ENCODE measurements at regions not wholly inside any gene's neighbourhood (a gene's known extent, or its start where the extent isn't known, plus 50 kb on each side); places are given as distances from the start of the nearest gene placed in this dataset.
A peak's percentile ranks its signal among the peaks of the same experiment; 100 is the strongest.
"Not testable (repeated sequence)": the region's sequence is repeated elsewhere in the genome, so short reads cannot be mapped to it uniquely, and the experiment has no call there.

DNA sequence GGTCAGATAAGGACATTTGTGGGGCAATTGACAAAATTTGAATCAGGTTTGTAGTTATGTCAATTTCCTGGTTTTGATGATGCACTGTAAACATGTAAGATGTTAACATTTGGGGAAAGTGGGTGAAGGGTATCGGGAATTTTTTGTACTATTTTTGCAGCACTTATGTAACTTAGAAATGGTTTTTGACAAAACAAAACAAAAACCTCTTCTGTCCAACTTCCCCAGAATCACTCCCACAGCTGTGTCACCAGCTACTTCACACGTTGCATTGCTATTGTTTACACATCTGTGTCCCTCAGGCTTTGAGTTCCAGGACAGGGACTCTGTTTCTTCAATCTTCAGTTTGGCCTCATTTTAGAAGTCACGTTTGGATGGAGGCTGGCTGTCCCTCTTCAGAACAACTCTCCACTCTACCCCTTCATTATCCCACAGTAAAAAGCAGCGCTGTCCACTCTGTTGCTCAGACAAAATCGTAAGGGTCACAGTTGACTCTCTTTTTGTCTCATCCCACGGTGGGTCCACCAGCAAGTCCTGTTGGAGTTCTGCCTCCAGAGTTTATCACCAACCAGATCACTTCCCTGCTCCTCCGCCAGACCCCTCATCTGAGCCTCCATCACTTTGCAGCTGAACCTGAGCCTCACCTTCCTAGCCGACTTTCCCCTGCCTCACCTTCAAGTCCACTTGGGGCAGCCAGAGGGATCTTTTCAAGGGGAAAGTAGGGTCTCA lies 63.2 kb downstream of the NENF start:
- intact Hi-C loops (cut with DNase I): no loop called here
- DNase-seq: peak in 1 of 10 donors; percentile 33

DNA sequence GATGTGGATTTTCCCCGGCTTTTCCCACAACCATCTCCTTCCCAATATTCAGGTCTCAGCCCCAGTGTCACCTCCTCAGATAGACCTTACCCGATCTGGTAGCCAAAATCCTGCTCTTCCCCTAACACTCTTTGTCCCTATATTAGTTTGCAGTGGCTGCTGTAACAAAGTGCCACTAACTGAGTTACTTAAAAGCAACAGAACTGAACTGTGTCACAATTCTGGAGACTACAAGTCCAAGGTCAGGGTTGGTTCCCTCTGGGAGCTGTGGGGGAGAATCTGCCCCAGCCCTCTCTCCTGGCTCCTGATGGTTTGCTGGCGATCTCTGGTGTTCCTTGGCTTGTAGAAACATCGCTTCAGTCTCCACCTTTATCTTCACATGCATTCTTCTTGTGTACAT lies 64.0 kb downstream of the NENF start:
- no peak for DNase-seq
- intact Hi-C loops (cut with DNase I): no loop called here

DNA sequence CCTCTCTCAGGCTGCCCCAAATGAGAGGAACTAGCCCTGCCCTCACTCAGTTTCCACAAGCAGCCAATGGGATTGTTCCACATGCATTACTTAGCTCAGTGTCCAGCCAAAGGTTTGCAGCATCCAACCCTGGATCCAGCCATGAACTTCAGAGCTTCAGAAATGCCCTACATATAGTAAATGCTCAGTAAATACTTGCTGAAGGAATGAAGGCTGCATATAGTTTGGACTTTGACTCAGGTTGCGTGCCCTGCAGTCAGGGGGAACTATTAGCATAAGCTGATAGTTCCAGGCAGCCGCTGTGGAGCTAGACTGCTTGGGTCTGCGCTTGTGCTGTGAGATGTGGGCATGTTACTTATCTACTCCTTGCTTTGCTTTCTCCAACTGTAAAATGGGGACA lies 64.8 kb downstream of the NENF start:
- intact Hi-C loops (cut with DNase I): no loop called here

DNA sequence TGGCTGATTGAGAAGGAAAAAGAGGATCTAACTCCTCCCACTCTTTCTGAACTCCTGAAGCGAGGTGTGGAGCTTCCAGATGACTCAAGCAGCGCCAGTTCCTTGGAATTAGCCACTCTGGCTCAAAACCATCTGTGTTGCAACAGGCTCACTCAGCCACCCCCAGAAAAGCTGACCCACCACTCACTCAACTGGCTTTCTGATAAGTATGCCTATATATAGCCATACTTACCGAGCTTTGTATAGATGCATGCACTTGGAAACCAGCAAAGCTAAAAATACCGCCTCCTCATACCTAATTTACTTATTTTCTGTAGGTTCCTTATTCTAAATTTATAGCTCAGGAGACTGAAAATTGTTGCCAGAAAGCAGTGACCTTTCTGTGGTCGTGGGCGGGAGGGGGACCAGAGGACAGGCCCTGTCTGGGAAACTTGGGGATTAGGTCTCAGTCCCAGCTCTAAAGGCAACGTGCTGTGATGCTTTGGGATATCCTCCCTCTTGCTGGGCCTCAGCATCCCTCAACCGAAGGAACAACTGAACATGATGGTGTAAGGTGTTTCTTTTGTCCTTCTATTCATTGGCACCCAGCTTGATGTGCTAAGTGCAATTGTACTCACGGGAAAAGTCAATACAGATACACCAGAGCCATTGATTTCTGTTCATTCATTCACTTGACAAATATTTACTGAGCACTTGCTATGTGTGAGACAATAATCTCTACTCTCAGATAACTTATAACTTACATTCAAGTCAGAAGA lies 65.7 kb downstream of the NENF start:
- peak in 2 of 10 donors; percentile 29 to 61 for DNase-seq
- intact Hi-C loops (cut with DNase I): no loop called here

More for the DNA sequence above, 64.8 kb downstream of the NENF start:
- no peak for DNase-seq

DNA sequence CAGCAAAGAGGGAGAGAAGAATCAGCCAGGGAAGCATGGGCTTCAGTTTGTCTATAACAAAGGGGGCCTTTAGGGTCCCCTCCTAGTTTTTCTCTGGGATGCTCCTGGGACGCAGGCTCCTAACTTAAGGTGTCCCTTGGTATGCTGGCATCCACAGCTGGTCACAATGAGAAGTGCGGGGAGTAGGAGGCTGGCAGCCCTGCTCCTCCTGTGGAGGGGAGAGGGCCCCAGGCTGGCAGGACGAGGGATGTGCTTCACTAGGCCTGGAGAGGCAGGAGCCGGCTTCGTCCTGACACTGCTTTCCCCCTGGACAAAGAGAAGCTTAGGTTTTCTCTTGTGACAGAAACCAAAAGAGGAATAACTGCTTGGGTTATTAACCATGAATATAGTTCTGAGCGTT lies 67.6 kb downstream of the NENF start:
- intact Hi-C loops (cut with DNase I): no loop called here
- no peak for DNase-seq

DNA sequence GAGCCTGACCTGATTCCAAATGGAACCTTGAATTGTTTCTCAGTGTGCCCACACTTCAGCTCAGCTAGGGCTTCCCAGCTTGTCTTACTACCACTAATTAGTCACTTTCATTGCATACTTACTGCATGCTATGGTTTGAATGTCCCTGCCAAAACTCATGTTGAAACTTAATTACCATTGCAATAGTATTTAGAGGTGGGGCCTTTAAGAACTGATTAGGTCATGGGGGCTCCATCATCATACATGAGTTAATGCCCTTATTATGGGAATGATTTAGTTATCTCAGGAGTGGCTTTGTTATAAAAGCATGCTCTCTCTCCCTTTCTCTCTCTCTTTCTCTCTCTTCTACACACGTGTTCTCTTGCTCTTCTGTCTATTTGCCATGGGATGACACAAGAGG lies 68.3 kb downstream of the NENF start:
- intact Hi-C loops (cut with DNase I): no loop called here
- no peak for DNase-seq

DNA sequence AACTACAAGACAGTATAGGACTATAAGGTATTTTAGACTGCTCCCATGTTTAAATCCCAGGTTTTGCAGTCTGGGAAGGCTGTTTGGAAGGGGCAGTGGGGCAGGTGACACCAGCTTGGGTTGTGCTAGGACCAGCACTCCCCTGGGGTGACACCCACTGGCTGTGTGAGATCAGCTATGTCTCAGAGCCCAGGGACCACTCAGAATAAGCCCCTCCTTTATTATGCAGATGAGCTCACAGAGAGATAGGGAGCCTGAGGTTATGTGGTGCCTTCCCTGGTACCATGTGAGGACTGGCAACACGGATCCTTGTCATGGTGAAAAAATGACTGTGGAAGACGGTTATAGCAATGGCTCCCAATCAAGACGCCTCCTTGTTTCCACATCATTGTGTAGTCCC lies 71.0 kb downstream of the NENF start:
- intact Hi-C loops (cut with DNase I): no loop called here
- no peak for DNase-seq

DNA sequence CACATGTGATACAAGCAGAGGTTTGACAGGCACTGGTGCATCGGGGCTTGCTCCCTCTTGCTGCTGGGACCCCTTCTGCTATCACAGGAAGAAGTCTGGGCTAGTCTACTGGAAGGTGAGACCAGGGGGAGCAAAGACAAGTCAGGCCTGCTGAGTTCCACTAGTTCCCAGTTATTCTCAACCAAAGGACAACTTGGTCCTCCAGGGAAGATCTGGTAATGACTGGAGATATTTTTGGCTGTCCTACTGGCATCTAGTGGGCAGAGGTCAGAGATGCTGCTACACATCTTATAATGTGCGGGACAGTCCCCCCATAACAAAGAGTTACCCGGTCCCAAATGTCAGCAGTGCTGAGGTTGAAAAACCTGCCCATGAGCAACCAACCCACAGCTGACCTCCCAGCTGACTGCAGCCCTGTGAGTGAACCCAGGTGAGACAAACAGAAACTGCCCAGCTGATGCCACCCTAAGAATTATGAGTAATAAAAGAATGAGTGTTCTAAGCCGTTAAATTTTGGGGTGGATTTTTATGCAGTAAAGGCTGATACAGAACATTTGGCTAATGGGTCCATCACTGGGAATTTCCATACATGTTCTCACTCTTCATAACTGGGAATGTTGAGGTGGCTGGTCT lies 71.6 kb downstream of the NENF start:
- DNase-seq: no peak
- intact Hi-C loops (cut with DNase I): no loop called here

DNA sequence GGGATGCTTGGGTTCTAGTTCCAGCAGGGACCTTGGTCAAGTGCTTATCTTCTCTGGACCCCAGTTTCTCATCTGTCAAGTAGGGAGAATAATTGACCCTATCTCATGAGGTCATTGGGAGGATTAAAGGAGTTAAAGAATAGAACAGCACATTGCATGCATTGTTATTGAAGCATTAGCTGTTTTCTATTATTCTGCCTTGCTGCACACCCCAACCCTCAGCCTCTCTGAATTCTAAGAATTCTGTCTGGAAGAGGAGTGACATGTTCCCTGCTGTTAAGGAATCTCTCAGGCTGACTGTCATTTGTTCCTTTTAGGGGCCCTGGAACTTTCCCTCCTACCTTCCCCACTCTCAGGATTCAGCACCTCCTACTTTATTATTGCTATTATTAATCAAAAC lies 73.9 kb downstream of the NENF start:
- no peak for DNase-seq
- intact Hi-C loops (cut with DNase I): no loop called here

DNA sequence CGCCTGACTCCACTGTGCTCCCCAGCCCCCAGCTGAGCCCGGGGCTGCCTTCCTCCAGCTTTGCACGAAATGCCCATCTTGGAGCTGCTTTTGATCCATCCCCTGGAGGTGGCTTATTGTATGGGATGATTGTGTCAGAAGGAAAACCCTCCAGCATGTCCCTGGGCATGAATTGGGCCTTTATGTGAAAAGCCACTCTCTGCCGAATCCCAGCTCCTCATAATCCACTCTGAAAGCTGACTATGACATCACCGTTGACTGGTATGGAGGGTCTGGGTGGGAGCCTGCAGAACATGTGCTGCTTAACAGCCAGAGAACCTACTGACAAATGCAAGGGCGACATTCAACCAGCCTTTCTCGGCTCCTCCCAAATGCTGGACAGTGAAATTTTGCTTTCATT lies 74.6 kb downstream of the NENF start:
- intact Hi-C loops (cut with DNase I): no loop called here
- DNase-seq: no peak

DNA sequence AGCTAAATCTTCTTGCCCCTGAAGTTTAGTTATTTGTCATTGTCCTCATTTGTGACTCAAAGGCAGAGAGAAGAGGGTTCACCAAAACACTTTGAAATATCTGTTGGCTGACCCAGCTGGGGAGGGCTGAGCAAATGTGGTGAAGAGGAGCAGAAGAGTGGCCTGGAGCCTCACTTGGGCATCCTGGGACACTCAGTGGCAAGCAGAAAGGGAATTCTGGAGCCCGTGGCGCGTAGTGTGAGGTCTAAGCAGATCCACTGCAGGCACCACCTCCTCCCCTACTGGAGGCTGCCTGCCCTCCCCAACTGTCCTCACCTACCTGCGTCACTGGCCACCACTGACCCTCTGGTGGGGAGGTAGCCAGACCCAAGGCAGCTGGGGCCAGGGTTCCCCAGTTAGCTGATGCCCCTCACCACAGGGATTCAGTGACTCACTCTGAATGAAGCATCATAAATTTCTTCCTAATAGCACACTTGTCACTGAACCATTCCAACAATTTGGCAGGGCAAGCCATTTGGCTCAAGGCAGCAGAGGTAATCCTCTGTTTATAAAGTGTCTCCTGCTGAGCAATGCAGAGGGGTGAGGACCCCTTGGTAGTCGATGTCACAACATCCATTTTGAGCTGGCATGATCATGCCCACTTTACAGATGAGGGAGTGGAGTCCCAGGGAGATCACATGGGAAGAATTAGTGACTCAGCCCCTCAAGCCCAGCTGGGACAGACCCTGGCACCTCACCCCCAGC lies 80.3 kb downstream of the NENF start:
- no peak for DNase-seq

DNA sequence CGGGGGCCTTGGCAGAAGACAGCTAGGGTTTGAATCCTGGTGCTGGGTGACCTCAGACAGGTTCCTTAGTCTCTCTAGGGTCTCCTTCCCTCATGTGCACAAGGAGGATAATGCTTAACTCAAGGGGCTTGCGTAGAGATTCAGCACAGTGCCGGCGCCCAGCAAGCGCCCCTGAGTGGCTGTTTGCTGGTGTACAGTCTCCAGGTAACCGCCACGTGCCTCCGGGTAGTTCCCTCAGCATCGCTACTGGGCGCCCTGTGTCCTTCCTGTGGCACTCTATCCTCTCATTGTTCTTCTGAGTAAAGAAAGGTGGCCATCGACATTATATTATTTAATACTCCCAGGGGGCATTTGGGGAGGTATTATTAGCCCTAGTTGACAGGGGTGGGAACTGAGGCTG lies 80.9 kb downstream of the NENF start:
- no peak for DNase-seq
- intact Hi-C loops (cut with DNase I): no loop called here

More for the DNA sequence above, 80.3 kb downstream of the NENF start:
- intact Hi-C loops (cut with DNase I): no loop called here

DNA sequence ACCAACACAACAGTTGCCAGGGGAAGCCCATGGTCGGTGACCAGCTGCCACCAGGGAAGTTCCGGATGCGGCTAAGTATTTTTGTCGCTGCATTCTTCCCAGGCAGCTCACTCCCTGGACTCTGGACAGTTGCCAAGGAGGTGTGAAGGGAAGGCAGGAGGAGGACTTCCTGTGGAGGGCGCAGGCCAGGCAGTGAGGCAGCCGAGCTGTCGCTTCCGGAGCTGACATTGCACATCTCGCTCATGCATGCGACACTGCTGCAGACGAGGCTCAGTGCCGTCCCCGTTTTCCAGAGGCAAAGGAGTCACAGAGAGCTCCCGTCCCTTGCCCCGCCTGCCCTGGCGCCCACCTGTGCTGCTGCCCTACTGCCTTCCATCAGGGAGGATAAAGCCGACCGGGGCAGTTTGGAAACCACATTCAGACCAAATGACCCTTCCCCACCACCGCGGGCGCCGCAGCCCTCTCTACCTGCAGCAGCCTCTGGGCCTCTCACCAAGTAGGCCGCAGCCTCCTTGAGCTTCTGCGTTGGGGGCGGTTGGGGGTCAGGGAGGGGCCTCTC lies 81.4 kb downstream of the NENF start:
- intact Hi-C loops (cut with DNase I): no loop called here
- DNase-seq: peak in 4 of 10 donors; percentile 21 to 88 (median 54)

DNA sequence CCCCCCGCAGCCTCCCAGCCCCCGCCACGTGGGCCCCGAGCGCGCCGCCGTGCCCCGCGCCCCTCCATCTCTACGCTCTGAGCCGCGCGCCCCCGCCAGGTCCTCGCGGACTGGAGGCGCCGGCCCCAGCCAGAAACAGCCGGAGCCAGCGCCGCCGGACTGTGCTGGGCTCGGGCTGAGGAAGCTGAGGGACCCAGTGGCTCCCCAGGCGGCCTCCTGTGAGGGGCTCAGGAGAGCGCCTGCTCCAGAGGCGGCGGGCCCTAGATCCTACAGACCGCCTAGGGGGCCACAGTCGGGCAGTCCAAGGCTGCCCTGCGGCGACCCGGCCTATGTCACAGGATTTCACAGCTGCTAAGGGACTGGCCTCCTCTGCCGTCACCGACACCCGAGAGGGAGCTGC lies 82.1 kb downstream of the NENF start:
- DNase-seq: peak in 2 of 10 donors; percentile 44 to 73
- intact Hi-C loops (cut with DNase I): no loop called here

DNA sequence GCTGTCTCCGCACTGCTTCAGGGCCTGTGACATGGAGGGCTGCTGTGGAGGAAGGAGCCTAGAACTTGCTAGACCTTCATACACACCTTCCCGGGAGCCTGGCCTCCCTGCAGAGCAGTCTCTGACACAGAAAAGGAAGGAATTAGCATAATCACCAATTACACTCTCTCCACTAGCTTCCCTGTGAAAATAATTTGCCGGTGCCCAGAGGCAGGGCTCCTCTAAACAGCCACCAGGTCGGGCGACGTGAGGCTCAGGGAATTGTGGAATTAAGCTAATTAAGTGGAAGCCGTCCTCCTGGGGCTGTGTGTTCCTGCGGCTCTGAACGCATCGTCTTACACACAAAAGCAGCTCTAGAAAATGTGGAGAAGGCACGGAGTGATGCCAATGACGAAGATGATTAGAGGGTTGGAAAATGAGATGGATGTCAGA lies 82.6 kb downstream of the NENF start:
- intact Hi-C loops (cut with DNase I): no loop called here
- no peak for DNase-seq

DNA sequence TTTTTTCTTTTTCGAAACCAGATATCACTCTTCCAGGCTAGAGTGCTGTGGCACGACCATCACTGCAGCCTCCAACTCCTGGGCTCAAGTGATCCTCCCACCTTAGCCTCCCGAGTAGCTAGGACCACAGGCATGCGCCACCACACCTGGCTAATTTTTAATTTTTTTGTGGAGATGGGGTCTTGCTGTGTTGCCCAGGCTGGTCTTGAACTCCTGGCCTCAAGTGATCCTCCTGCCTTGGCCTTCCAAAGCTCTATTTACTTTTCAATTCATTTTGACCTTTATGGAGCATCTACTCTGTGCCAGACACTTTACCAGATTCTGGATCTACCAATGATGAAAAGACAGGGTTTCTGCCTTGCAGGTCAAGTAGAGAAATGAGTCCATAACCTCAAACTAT lies 83.3 kb downstream of the NENF start:
- intact Hi-C loops (cut with DNase I); DNase-seq: not testable (repeated sequence)

DNA sequence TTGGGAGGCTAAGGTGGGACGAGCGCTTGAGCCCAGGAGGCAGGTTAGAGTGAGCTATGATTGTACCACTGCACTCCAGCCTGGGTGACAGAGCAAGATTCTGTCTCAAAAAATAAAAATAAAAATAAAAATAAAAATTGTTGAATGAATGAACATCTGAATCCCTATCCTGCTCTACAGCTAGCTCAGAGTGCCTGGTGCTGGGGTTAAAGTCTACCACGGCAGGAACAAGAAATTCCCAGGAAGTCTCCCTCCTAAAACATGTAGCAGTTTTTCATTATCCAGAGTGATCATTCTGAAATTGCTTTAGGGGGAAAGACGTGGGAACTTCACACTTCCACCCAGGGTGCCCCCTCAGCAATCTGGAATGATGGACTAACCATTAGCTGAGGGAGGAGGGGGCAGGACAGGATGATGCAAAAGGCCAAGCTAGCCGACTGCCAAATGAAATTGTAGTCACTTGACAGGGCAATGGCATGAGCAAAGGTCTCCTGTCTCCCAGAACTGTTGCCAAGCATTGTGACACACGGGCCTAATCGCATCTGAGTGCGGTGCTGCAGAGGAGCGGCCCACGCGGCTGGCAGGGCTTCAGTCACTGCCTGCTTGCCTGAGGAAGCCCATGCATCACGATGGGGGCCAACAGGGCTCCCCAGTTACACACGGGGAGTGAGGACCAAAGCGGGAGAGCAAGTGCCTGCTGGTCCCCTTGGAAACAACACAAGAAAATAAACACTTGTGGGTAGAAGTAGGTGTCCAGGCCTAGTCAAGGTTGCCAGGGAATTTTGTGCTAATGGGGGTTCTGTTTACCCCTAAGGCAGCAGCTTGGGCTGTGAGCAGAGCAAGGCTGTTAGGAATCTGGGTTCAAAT lies 85.7 kb downstream of the NENF start:
- peak in 2 of 10 donors; percentile 36 to 75 for DNase-seq
- intact Hi-C loops (cut with DNase I): no loop called here

DNA sequence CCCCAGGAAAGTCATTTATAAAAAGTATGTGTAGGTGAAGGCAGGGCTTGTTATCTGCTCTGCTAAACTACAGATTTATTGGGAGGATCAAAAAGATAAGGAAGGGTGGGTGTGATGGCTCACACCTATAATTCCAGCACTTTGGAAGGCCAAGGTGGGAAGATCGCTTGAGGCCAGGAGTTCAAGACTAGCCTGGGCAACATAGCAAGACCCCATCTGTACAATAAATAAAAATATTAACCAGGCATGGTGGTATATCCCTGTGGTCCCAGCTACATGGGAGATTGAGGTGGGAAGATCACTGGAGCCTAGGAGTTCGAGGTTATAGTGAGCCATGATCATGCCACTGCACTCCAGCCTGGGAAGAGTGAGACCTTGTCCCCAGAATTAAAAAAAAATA lies 86.4 kb downstream of the NENF start:
- intact Hi-C loops (cut with DNase I): no loop called here
- no peak for DNase-seq

DNA sequence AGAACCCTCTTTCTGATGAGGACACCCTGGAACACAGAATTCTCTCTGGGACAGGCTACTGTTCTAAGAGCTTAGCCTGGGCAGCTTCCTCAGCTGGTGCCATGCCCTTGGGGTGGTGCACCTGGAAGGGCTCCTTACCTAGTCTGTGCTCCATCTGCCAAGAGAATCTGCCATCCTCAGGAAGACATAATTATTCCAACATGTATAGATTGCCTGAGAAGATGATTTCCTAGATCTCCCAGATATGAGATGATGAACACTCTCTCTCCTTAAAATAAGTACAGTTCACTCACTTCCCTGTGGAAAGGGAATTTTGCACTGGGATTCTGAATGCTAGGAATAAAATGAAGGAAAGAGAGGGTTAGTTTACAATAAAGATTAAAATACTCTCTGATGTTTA lies 87.6 kb downstream of the NENF start:
- intact Hi-C loops (cut with DNase I): no loop called here
- DNase-seq: no peak

DNA sequence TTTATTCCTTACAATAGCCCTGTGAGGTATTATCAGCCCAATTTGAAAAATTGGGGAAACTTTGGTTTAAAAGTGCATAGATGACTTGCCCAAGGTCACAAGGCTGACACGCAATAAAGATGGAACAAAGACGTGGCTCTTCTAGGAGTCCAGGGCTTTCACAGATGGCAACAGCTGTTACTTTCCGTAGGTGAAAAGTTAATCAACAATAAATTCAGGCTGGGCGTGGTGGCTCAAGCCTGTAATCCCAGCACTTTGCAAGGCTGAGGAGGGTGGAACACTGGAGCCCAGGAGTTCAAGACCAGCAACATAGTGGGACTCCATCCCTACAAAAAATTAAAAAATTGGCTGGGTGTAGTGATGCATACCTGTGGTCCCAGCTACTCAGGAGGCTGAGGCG lies 87.8 kb upstream of the ATF3 start:
- intact Hi-C loops (cut with DNase I): no loop called here
- DNase-seq: no peak

Data from posterior cingulate gyrus (tissue), 11 donors.